ENCODE measurements at regions not wholly inside any gene's neighbourhood (a gene's known extent, or its start where the extent isn't known, plus 50 kb on each side); places are given as distances from the start of the nearest gene placed in this dataset.

GRCh38 chrX:121179972-121180371 lies 132.6 kb downstream of the GLUD2 start:
- TF ChIP-seq EGR1 (IDR thresholded peaks at IDR 0.05) (no peak), NFIC (IDR thresholded peaks at IDR 0.05) (peak; percentile 54)

- TF ChIP-seq USF1 (IDR thresholded peaks at IDR 0.05): no peak
- TF ChIP-seq ZBTB7A (IDR thresholded peaks at IDR 0.05; ENCODE audit: low read depth): no peak
- TF ChIP-seq REST (IDR thresholded peaks at IDR 0.05; ENCODE audit: low read depth): no peak
- TF ChIP-seq TEAD4 (IDR thresholded peaks at IDR 0.05): no peak
- TF ChIP-seq TCF12 (IDR thresholded peaks at IDR 0.05; ENCODE audit: low read depth): no peak
- TF ChIP-seq CREB1 (IDR thresholded peaks at IDR 0.05; ENCODE audit: low read depth): no peak
- no peak for TF ChIP-seq EP300 (IDR thresholded peaks at IDR 0.05; ENCODE audit: borderline replicate concordance)
Measured at GRCh38 chrX:121191779-121192178, 144.4 kb downstream of the GLUD2 start.

- TF ChIP-seq MAX (IDR thresholded peaks at IDR 0.05) (no peak), ZBTB7A (IDR thresholded peaks at IDR 0.05; ENCODE audit: low read depth) (no peak), CEBPB (IDR thresholded peaks at IDR 0.05) (no peak), TEAD4 (IDR thresholded peaks at IDR 0.05) (no peak), REST (IDR thresholded peaks at IDR 0.05; ENCODE audit: low read depth) (no peak), TAF1 (IDR thresholded peaks at IDR 0.05; ENCODE audit: low read depth) (no peak), USF1 (IDR thresholded peaks at IDR 0.05) (no peak), TCF12 (IDR thresholded peaks at IDR 0.05; ENCODE audit: low read depth) (no peak), EGR1 (IDR thresholded peaks at IDR 0.05) (no peak)
Measured at GRCh38 chrX:121195719-121196118, 148.3 kb downstream of the GLUD2 start.

- TF ChIP-seq CEBPB (IDR thresholded peaks at IDR 0.05): no peak
- TF ChIP-seq ZBTB7A (IDR thresholded peaks at IDR 0.05; ENCODE audit: low read depth): no peak
- no peak for TF ChIP-seq YY1 (IDR thresholded peaks at IDR 0.05; ENCODE audit: low read depth)
- TF ChIP-seq RAD21 (IDR thresholded peaks at IDR 0.05; ENCODE audit: low read depth): no peak
- TF ChIP-seq NFIC (IDR thresholded peaks at IDR 0.05): no peak
- no peak for TF ChIP-seq FOXM1 (IDR thresholded peaks at IDR 0.05; ENCODE audit: borderline replicate concordance, low read depth)
Measured at GRCh38 chrX:121208563-121208962, 161.2 kb downstream of the GLUD2 start.

- TF ChIP-seq REST (IDR thresholded peaks at IDR 0.05; ENCODE audit: low read depth) (no peak), FOXM1 (IDR thresholded peaks at IDR 0.05; ENCODE audit: borderline replicate concordance, low read depth) (no peak), ZBTB7A (IDR thresholded peaks at IDR 0.05; ENCODE audit: low read depth) (no peak), MAX (IDR thresholded peaks at IDR 0.05) (no peak), TAF1 (IDR thresholded peaks at IDR 0.05; ENCODE audit: low read depth) (no peak), NFIC (IDR thresholded peaks at IDR 0.05) (no peak), CREB1 (IDR thresholded peaks at IDR 0.05; ENCODE audit: low read depth) (no peak), CEBPB (IDR thresholded peaks at IDR 0.05) (no peak), EGR1 (IDR thresholded peaks at IDR 0.05) (no peak), RAD21 (IDR thresholded peaks at IDR 0.05; ENCODE audit: low read depth) (no peak), TEAD4 (IDR thresholded peaks at IDR 0.05) (no peak), USF1 (IDR thresholded peaks at IDR 0.05) (no peak), EP300 (IDR thresholded peaks at IDR 0.05; ENCODE audit: borderline replicate concordance) (no peak), YY1 (IDR thresholded peaks at IDR 0.05; ENCODE audit: low read depth) (no peak), TCF12 (IDR thresholded peaks at IDR 0.05; ENCODE audit: low read depth) (no peak)
Measured at GRCh38 chrX:121216641-121217374, 169.4 kb downstream of the GLUD2 start.
